Skeletal muscle tissue (tissue), 4 donors: ENCODE measurements at regions not wholly inside any gene's neighbourhood (a gene's known extent, or its start where the extent isn't known, plus 50 kb on each side); places are given as distances from the start of the nearest gene placed in this dataset. TPM values are rescaled to one million over a fixed set of nuclear protein-coding genes. Genes with fewer than 3 reads are reported as not detected.

Source experiments
- H3K27ac ChIP-seq: one replicate; pipeline ENCODE4 v1.7.0; 2013; ENCODE audit warnings: mild to moderate bottlenecking, low read depth, low read length, inconsistent platforms
- H3K27me3 ChIP-seq, 3 donors: one replicate each; pipeline ENCODE4 v1.7.0; 2013; ENCODE audit warnings: low read length in 3 of 3; ENCODE audit not compliant: control insufficient read depth in 3 of 3, insufficient read depth in 3 of 3
- H3K36me3 ChIP-seq, 3 donors: one replicate each; pipeline ENCODE4 v1.7.0; 2013; ENCODE audit warnings: low read length in 3 of 3; ENCODE audit not compliant: control insufficient read depth in 3 of 3, insufficient read depth in 3 of 3
- H3K4me1 ChIP-seq, 3 donors: one replicate each; pipeline ENCODE4 v1.7.0; 2013; ENCODE audit warnings: low read length in 3 of 3, mild to moderate bottlenecking in 3 of 3; ENCODE audit not compliant: control insufficient read depth in 3 of 3, insufficient read depth in 3 of 3
- H3K4me3 ChIP-seq, 3 donors: one replicate each; pipeline ENCODE4 v1.7.0; 2013; ENCODE audit warnings: low read length in 3 of 3
- H3K9ac ChIP-seq, 3 donors: one replicate each; pipeline ENCODE4 v1.7.0; 2013; ENCODE audit warnings: low read length in 3 of 3, mild to moderate bottlenecking in 3 of 3, moderate library complexity in 2 of 3, low read depth in 1 of 3
- H3K9me3 ChIP-seq, 3 donors: one replicate each; pipeline ENCODE4 v1.7.0; 2013; ENCODE audit warnings: low read length in 3 of 3; ENCODE audit not compliant: control insufficient read depth in 3 of 3
- small RNA-seq: library from RNA; depleted of rRNA; stranded (forward); fragments of <200 nt; gene quantifications from one replicate; pipeline ENCODE3, GENCODE V24; 2014
- donor health status: Osteomylitis.

DNA sequence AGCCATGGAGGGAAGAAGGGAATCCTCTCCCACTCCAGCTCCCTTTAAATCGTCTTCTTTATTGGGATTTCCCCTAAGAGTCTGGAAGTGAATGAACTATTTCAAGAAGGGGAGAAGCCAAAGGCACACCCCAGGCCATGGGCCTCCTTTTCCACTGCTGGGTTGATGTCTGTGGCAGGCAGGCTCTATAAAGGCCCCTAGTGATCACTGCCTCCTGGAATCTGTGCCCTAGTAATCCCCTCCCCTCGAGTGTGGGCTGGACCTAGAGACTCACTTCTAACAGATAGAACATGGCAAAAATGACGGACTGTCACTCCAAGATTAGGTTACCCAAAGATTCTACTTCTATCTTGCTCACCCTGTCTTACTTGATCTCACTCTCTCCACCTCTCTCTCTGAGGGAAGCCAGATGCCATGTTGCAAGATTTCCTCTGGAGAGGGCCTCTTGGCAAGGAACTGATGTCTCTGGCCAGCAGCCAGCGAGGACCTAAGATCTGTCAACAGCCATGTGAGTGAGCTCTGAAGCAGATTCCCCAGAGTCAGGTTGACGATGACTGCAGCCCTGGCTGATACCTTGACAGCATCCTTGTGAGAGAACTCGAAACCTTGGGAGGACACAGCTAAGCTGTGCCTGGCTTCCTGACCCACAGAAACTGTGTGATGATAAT is 444.8 kb downstream of the SOX6 start:
- no peak overlapping the region for H3K27ac ChIP-seq
- no peak overlapping the region for H3K9ac ChIP-seq
- H3K4me1 ChIP-seq: peaks cover 0 to 11% (median 0%) of the 10 kb centered on the region in 3 donors
- no peaks in the 10 kb centered on the region for H3K9me3 ChIP-seq
- no peak overlapping the region for H3K4me3 ChIP-seq
- no peaks in the 10 kb centered on the region for H3K27me3 ChIP-seq
- H3K36me3 ChIP-seq: no peaks in the 10 kb centered on the region

DNA sequence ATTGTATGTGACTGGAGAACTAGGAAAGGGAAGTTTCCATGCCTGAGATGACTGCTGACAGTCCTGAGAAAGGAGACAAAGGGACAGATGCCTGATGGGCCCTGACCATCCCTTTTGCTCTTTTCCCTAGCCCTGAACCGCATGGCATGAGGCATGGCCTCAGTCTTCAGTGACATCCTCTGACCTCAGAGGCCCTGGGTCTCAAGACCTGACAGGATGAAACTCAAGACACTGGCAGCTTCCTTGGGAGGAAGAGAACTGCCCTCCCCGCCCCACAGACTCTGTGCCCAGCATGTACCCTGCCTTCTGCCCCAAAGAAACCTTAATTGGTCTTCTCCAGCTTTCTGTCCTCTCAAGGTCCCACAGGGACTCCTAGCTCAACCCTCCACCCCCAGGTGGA is 444.1 kb downstream of the SOX6 start:
- H3K27ac ChIP-seq: no peak overlapping the region
- no peak overlapping the region for H3K4me3 ChIP-seq
- no peaks in the 10 kb centered on the region for H3K36me3 ChIP-seq
- H3K9ac ChIP-seq: no peak overlapping the region
- no peaks in the 10 kb centered on the region for H3K27me3 ChIP-seq
- peaks cover 0 to 11% (median 0%) of the 10 kb centered on the region in 3 donors for H3K4me1 ChIP-seq
- no peaks in the 10 kb centered on the region for H3K9me3 ChIP-seq

DNA sequence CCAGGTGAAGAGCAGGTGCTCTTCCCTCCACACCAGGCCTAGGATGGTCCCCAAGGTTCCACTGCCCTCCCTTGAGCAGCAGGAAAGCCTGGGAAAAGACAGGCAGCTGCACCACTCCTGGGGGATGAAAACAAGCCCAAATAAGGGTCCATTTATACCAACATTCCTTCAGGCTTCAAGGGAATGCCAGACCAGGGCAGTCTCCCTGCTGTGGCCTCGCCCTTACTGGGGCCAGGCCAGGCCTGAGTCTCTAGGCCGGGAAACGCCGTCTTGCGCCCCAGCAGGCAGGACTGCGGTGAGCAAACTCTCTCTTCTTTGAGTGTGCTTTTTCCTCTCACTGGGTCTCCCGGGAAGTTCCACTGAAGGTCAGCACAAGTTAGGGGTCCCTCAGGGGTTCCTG is 443.5 kb downstream of the SOX6 start:
- Histone ChIP-seq H3K4me3 (no peak overlapping the region), H3K36me3 (no peaks in the 10 kb centered on the region), H3K27ac (no peak overlapping the region), H3K9me3 (no peaks in the 10 kb centered on the region), H3K9ac (no peak overlapping the region), H3K27me3 (no peaks in the 10 kb centered on the region), H3K4me1 (peaks cover 0 to 11% (median 0%) of the 10 kb centered on the region in 3 donors)

DNA sequence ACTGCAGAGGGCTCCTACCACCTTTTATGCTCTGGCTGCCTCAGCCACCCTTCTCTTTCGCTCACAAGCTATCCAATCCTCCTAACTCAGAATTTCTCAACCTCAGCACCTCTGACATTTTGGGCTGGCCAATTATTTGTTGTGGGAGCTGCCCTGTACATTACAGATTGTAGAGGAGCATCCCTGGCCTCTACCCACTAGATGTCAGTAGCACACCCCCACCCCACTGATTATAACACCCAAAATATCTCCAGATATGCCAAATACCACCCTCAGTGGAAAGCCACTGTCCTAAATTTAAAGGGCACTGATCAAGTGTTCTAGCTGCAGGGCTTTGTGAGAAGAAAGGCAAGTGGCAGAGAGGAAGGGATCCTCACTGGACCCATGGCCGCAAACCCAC is 443.1 kb downstream of the SOX6 start:
- Histone ChIP-seq H3K4me1 (peaks cover 0 to 11% (median 0%) of the 10 kb centered on the region in 3 donors), H3K4me3 (no peak overlapping the region), H3K27me3 (no peaks in the 10 kb centered on the region), H3K9me3 (no peaks in the 10 kb centered on the region), H3K36me3 (no peaks in the 10 kb centered on the region), H3K9ac (no peak overlapping the region), H3K27ac (no peak overlapping the region)

Small RNAs in the stretch of these regions (small RNA-seq; reads per million reads assigned to genes)
- not detected for gene RF00324
